GM12878 (cell line): ENCODE measurements at regions not wholly inside any gene's neighbourhood (a gene's known extent, or its start where the extent isn't known, plus 50 kb on each side); places are given as distances from the start of the nearest gene placed in this dataset.

Experiments used
- CHD4 ChIP-seq: fragments of 200-600 bp; sonication (generic); IDR thresholded peaks from 2 replicates; pipeline ENCODE4 v1.6.1; 2016; ENCODE audit warnings: mild to moderate bottlenecking
- EZH2 ChIP-seq: IDR thresholded peaks from 2 replicates; pipeline ENCODE4 v1.6.1; 2012; ENCODE audit warnings: low read depth, mild to moderate bottlenecking, control low read depth, inconsistent platforms, low read length, borderline replicate concordance; ENCODE audit not compliant: control insufficient read depth
- SPI1 ChIP-seq: IDR thresholded peaks from 2 replicates; pipeline ENCODE4 v1.6.1; 2011; ENCODE audit warnings: low read depth, mild to moderate bottlenecking, low read length, moderate library complexity, borderline replicate concordance; ENCODE audit not compliant: insufficient read depth
- TCF12 ChIP-seq: IDR thresholded peaks from 2 replicates; pipeline ENCODE4 v1.6.1; 2011; ENCODE audit warnings: low read depth, mild to moderate bottlenecking, low read length
- YY1 ChIP-seq: IDR thresholded peaks from 2 replicates; pipeline ENCODE4 v1.6.1; 2011; ENCODE audit warnings: low read depth, mild to moderate bottlenecking, low read length
- TF ChIP-seq, protein P1 (sequence below): IDR thresholded peaks from 2 replicates; pipeline ENCODE4 v1.6.1; 2012; ENCODE audit warnings: low read depth, low read length, improper control_type of control experiment
- TF ChIP-seq, protein P2 (sequence below), 3 experiments: IDR thresholded peaks in 2 of 3; conservative IDR thresholded peaks in 1 of 3; 2 replicates each; pipeline ENCODE4 v1.5.1; 2011; ENCODE audit warnings: low read depth in 3 of 3, low read length in 3 of 3, mild to moderate bottlenecking in 3 of 3, control low read depth in 2 of 3, moderate library complexity in 2 of 3, inconsistent platforms in 1 of 3, mixed read lengths in 1 of 3; ENCODE audit not compliant: control insufficient read depth in 2 of 3, insufficient read depth in 1 of 3; ENCODE audit errors: extremely low read depth in 1 of 3

DNA sequence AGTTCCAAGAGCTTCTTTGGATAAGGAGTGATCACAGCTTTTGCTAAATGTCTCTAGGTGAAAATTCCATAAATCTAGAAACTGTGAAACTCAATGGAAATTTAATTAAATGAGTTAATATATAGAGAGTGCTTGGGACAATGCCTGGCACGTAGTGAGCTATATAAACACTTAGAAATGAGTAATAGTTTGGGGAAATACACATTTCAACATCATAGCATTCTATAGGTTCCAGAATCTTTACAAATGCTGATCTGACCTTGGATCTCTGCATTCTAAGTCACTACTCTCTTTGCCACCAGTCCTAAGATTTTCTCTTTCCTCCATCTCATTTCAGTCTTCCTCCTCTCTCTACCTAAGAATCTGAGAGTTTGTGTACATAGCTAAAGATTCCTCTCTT, 175.6 kb downstream of the SOX9 start:
- TF ChIP-seq TCF12 (no peak), YY1 (no peak), CHD4 (no peak), EZH2 (no peak), SPI1 (no peak)
- TF ChIP-seq, protein P1, sequence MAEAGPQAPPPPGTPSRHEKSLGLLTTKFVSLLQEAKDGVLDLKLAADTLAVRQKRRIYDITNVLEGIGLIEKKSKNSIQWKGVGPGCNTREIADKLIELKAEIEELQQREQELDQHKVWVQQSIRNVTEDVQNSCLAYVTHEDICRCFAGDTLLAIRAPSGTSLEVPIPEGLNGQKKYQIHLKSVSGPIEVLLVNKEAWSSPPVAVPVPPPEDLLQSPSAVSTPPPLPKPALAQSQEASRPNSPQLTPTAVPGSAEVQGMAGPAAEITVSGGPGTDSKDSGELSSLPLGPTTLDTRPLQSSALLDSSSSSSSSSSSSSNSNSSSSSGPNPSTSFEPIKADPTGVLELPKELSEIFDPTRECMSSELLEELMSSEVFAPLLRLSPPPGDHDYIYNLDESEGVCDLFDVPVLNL, result no peak
- TF ChIP-seq, protein P2, sequence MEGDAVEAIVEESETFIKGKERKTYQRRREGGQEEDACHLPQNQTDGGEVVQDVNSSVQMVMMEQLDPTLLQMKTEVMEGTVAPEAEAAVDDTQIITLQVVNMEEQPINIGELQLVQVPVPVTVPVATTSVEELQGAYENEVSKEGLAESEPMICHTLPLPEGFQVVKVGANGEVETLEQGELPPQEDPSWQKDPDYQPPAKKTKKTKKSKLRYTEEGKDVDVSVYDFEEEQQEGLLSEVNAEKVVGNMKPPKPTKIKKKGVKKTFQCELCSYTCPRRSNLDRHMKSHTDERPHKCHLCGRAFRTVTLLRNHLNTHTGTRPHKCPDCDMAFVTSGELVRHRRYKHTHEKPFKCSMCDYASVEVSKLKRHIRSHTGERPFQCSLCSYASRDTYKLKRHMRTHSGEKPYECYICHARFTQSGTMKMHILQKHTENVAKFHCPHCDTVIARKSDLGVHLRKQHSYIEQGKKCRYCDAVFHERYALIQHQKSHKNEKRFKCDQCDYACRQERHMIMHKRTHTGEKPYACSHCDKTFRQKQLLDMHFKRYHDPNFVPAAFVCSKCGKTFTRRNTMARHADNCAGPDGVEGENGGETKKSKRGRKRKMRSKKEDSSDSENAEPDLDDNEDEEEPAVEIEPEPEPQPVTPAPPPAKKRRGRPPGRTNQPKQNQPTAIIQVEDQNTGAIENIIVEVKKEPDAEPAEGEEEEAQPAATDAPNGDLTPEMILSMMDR (IDR thresholded peaks at IDR 0.05 in 2 of 3, conservative IDR thresholded peaks at IDR 0.05 in 1 of 3; ENCODE audit: control insufficient read depth in 2 of 3, extremely low read depth in 1 of 3, insufficient read depth in 1 of 3, low read depth in 3 of 3, low read length in 3 of 3), result no peak
